Kidney (tissue), 13 donors: ENCODE measurements at regions not wholly inside any gene's neighbourhood (a gene's known extent, or its start where the extent isn't known, plus 50 kb on each side); places are given as distances from the start of the nearest gene placed in this dataset.

Experiments
- DNase-seq, 5 donors: peaks; one replicate each; pipeline ENCODE4 v3.0.0-alpha.2; 2013 to 2020
- FAIRE-seq: peaks from 2 replicates; lab custom pipeline; 2012; peaks lifted over from hg19 to GRCh38; lab: Jason Lieb, UNC
- H3K27ac ChIP-seq, 2 donors: one replicate each; pipeline ENCODE4 v1.7.0; 2013; ENCODE audit warnings: low read depth in 2 of 2, low read length in 2 of 2, inconsistent platforms in 1 of 2
- H3K27me3 ChIP-seq: one replicate; pipeline ENCODE4 v1.7.1; 2013; ENCODE audit warnings: low read length, inconsistent platforms; ENCODE audit not compliant: control insufficient read depth, insufficient read depth
- H3K36me3 ChIP-seq, 3 donors: one replicate each; pipeline versions ENCODE4 v1.7.0 to v1.7.1; 2013; ENCODE audit warnings: low read length in 3 of 3, control low read depth in 1 of 3, inconsistent platforms in 1 of 3; ENCODE audit not compliant: insufficient read depth in 3 of 3, control insufficient read depth in 2 of 3
- H3K4me1 ChIP-seq, 3 donors: one replicate each; pipeline versions ENCODE4 v1.7.0 to v1.7.1; 2013; ENCODE audit warnings: low read length in 3 of 3, inconsistent platforms in 1 of 3, low read depth in 1 of 3; ENCODE audit not compliant: control insufficient read depth in 2 of 3, insufficient read depth in 2 of 3
- H3K4me3 ChIP-seq, 3 donors: one replicate each; pipeline versions ENCODE4 v1.7.0 to v1.8.1; 2013; ENCODE audit warnings: low read length in 3 of 3, control low read depth in 1 of 3, inconsistent platforms in 1 of 3
- H3K9ac ChIP-seq, 3 donors: one replicate each; pipeline versions ENCODE4 v1.7.0 to v1.7.1; 2013; ENCODE audit warnings: low read length in 3 of 3, control low read depth in 1 of 3, inconsistent platforms in 1 of 3
- H3K9me3 ChIP-seq, 3 donors: one replicate each; pipeline versions ENCODE4 v1.7.0 to v1.7.1; 2013; ENCODE audit warnings: low read length in 3 of 3, control low read depth in 1 of 3, inconsistent platforms in 1 of 3; ENCODE audit not compliant: control insufficient read depth in 2 of 3, insufficient read depth in 1 of 3
- CTCF ChIP-seq: IDR thresholded peaks from 3 replicates; pipeline ENCODE4 v1.5.1; 2012; ENCODE audit warnings: mild to moderate bottlenecking, moderate library complexity, borderline replicate concordance; ENCODE audit not compliant: insufficient read depth; ENCODE audit errors: extremely low read depth
- intact Hi-C: fragments of 100-400 bp; cut with DNase I; formaldehyde crosslinking; loops from one replicate; pipeline ENCODE4 v1.11.1; 2022
- donor health status: control.
- donor health status: control.
- donor health status: control.
- donor health status: control.
- donor health status: control.
- donor health status: DM: yes; HTN: yes; CAD: no.
- donor health status: Normal renal cell carcinoma (clear cell type).

- no peak overlapping the region for H3K27ac ChIP-seq
- H3K9me3 ChIP-seq = no peaks in the 10 kb centered on the region
- FAIRE-seq (no peak), DNase-seq (no peak)
- no peaks in the 10 kb centered on the region for H3K27me3 ChIP-seq
- H3K36me3 ChIP-seq = no peaks in the 10 kb centered on the region
- H3K9ac ChIP-seq = no peak overlapping the region
- no peak for TF ChIP-seq CTCF
- intact Hi-C loops = no loop called here
- no peak overlapping the region for H3K4me3 ChIP-seq
- no peaks in the 10 kb centered on the region for H3K4me1 ChIP-seq
Measured at GRCh38 chr10:4252701-4253100, 467.7 kb upstream of the KLF6 start.

GRCh38 chr10:4250587-4250887 lies 465.5 kb upstream of the KLF6 start:
- Histone ChIP-seq H3K27ac (no peak overlapping the region), H3K9ac (no peak overlapping the region), H3K4me3 (no peak overlapping the region), H3K27me3 (no peaks in the 10 kb centered on the region), H3K36me3 (no peaks in the 10 kb centered on the region), H3K4me1 (no peaks in the 10 kb centered on the region), H3K9me3 (no peaks in the 10 kb centered on the region)
- DNase-seq (no peak), FAIRE-seq (no peak)
- TF ChIP-seq CTCF = no peak
- intact Hi-C loops = no loop called here

- intact Hi-C loops = no loop called here
Measured at GRCh38 chr10:4249841-4250586, 465.0 kb upstream of the KLF6 start.

More at GRCh38 chr10:4249841-4250586, 465.0 kb upstream of the KLF6 start:
- Histone ChIP-seq H3K9me3 (no peaks in the 10 kb centered on the region), H3K4me1 (no peaks in the 10 kb centered on the region), H3K27ac (no peak overlapping the region), H3K36me3 (no peaks in the 10 kb centered on the region), H3K9ac (no peak overlapping the region), H3K27me3 (no peaks in the 10 kb centered on the region), H3K4me3 (no peak overlapping the region)
- no peak for TF ChIP-seq CTCF
- DNase-seq (no peak), FAIRE-seq (no peak)
